H1 (cell line): ENCODE measurements at regions not wholly inside any gene's neighbourhood (a gene's known extent, or its start where the extent isn't known, plus 50 kb on each side); places are given as distances from the start of the nearest gene placed in this dataset.

Experiments
- CBX8 ChIP-seq: fragments of 300-800, 300-1000 bp; sonication (generic); IDR thresholded peaks from 2 replicates; pipeline ENCODE4 v1.7.1; 2016; ENCODE audit warnings: low read depth, low read length, borderline replicate concordance
- CHD7 ChIP-seq: fragments of 300-600 bp; sonication (generic); IDR thresholded peaks from 2 replicates; pipeline ENCODE4 v1.7.1; 2012; ENCODE audit warnings: low read length, moderate library complexity, mild to moderate bottlenecking, inconsistent platforms; ENCODE audit not compliant: insufficient replicate concordance
- JUN ChIP-seq: IDR thresholded peaks from 2 replicates; pipeline ENCODE4 v1.6.1; 2011; ENCODE audit warnings: low read depth, mild to moderate bottlenecking, improper control_type of control experiment, low read length
- JUND ChIP-seq: IDR thresholded peaks from 2 replicates; pipeline ENCODE4 v1.6.1; 2011; ENCODE audit warnings: mild to moderate bottlenecking, improper control_type of control experiment, low read length
- POU5F1 ChIP-seq: IDR thresholded peaks from 2 replicates; pipeline ENCODE4 v1.6.1; 2011; ENCODE audit warnings: low read depth, mild to moderate bottlenecking, low read length, moderate library complexity

- TF ChIP-seq CHD7 = no peak
- TF ChIP-seq JUN = no peak
- TF ChIP-seq CBX8 = no peak
- no peak for TF ChIP-seq POU5F1
- TF ChIP-seq JUND = no peak
Observed at GRCh38 chr10:9334270-9334669, 1279.8 kb downstream of the GATA3 start (continued).
